OCI-LY3 (cell line): ENCODE measurements at regions not wholly inside any gene's neighbourhood (a gene's known extent, or its start where the extent isn't known, plus 50 kb on each side); places are given as distances from the start of the nearest gene placed in this dataset.
"Not testable (repeated sequence)": the region's sequence is repeated elsewhere in the genome, so short reads cannot be mapped to it uniquely, and the experiment has no call there.

Source experiments
- H2AFZ ChIP-seq: fragments of 200-600, 300-600 bp; shearing (Covaris generic); 2 replicates; pipeline ENCODE4 v1.6.0; 2014; ENCODE audit warnings: antibody characterized with exemption, low read depth, low read length
- H3K27ac ChIP-seq: fragments of 200-600, 300-600 bp; sonication (generic); 2 replicates; pipeline ENCODE4 v1.5.1; 2014; ENCODE audit warnings: mild to moderate bottlenecking, low read length, moderate library complexity, mixed read lengths
- H3K27me3 ChIP-seq: fragments of 200-600, 300-600 bp; sonication (generic); 2 replicates; pipeline ENCODE4 v1.6.1; 2014; ENCODE audit warnings: low read depth, low read length, mixed read lengths
- H3K36me3 ChIP-seq: fragments of 200-600, 300-600 bp; sonication (generic); replicated peaks from 2 replicates; pipeline ENCODE3; 2014; ENCODE audit warnings: low read depth, low read length, mixed read lengths
- H3K4me1 ChIP-seq: fragments of 300-600, 200-600 bp; sonication (generic); 2 replicates; pipeline ENCODE4 v1.6.1; 2014; ENCODE audit warnings: low read length, mixed read lengths
- H3K4me2 ChIP-seq: fragments of 200-600, 300-600 bp; sonication (generic); 2 replicates; pipeline ENCODE4 v1.6.1; 2014; ENCODE audit warnings: low read length, mixed read lengths
- H3K4me3 ChIP-seq: fragments of 300-600, 200-600 bp; sonication (generic); 2 replicates; pipeline ENCODE4 v1.5.1; 2014; ENCODE audit warnings: antibody characterized with exemption, mild to moderate bottlenecking, low read length, moderate library complexity
- H3K79me2 ChIP-seq: fragments of 300-600, 200-600 bp; shearing (Covaris generic); 2 replicates; pipeline ENCODE4 v1.6.1; 2014; ENCODE audit warnings: mild to moderate bottlenecking, low read length, mixed read lengths
- H3K9ac ChIP-seq: fragments of 300-600, 200-600 bp; shearing (Covaris generic); 2 replicates; pipeline ENCODE4 v1.6.0; 2014; ENCODE audit warnings: mild to moderate bottlenecking, low read length, moderate library complexity
- H3K9me3 ChIP-seq: fragments of 200-600, 300-600 bp; shearing (Covaris generic); 2 replicates; pipeline ENCODE4 v1.6.1; 2014; ENCODE audit warnings: low read length, mixed read lengths; ENCODE audit not compliant: insufficient read depth
- H4K20me1 ChIP-seq: fragments of 200-600, 300-600 bp; sonication (generic); 2 replicates; pipeline ENCODE4 v1.6.1; 2016; ENCODE audit warnings: low read length, mixed read lengths; ENCODE audit not compliant: insufficient read depth
- CTCF ChIP-seq: fragments of 200-600, 300-600 bp; sonication (generic); IDR thresholded peaks from 2 replicates; pipeline ENCODE4 v1.5.1; 2014; ENCODE audit warnings: antibody characterized with exemption, low read length, low read depth
- EZH2phosphoT487 ChIP-seq: fragments of 200-600 bp; shearing (Covaris generic); IDR thresholded peaks from 2 replicates; pipeline ENCODE4 v1.6.1; 2018; ENCODE audit warnings: antibody characterized with exemption, mixed run types, low read depth

- Histone ChIP-seq H3K4me1 (no peaks in the 10 kb centered on the region), H4K20me1 (no peaks in the 10 kb centered on the region), H3K9me3 (no peaks in the 10 kb centered on the region)
These were observed 245.5 kb upstream of the TCERG1L start for GRCh38 chr10:131556897-131557495.

GRCh38 chr10:131557956-131558355 is 246.4 kb upstream of the TCERG1L start:
- H3K4me2 ChIP-seq, H3K79me2 ChIP-seq, H3K9me3 ChIP-seq, H3K9ac ChIP-seq, H3K27me3 ChIP-seq, H2AFZ ChIP-seq, H3K4me1 ChIP-seq, H3K27ac ChIP-seq, H3K36me3 ChIP-seq, H4K20me1 ChIP-seq, H3K4me3 ChIP-seq: not testable (repeated sequence)

More at GRCh38 chr10:131556897-131557495, 245.5 kb upstream of the TCERG1L start:
- no peaks in the 10 kb centered on the region for H3K27me3 ChIP-seq
- no peak overlapping the region for H3K9ac ChIP-seq
- no peaks in the 10 kb centered on the region for H3K79me2 ChIP-seq
- no peak overlapping the region for H3K4me2 ChIP-seq
- TF ChIP-seq EZH2phosphoT487 (no peak), CTCF (no peak)
- no peak overlapping the region for H3K4me3 ChIP-seq
- H3K36me3 ChIP-seq: no peaks in the 10 kb centered on the region
- H3K27ac ChIP-seq: no peak overlapping the region
- H2AFZ ChIP-seq: no peak overlapping the region

GRCh38 chr10:131559450-131559911 is 248.0 kb upstream of the TCERG1L start:
- Histone ChIP-seq H3K9me3 (no peaks in the 10 kb centered on the region), H3K9ac (no peak overlapping the region), H2AFZ (no peak overlapping the region), H3K4me3 (no peak overlapping the region), H3K4me1 (no peaks in the 10 kb centered on the region), H3K27ac (no peak overlapping the region), H3K79me2 (no peaks in the 10 kb centered on the region), H3K36me3 (no peaks in the 10 kb centered on the region), H3K4me2 (no peak overlapping the region), H4K20me1 (no peaks in the 10 kb centered on the region), H3K27me3 (no peaks in the 10 kb centered on the region)
- TF ChIP-seq EZH2phosphoT487: no peak
- TF ChIP-seq CTCF: no peak

GRCh38 chr10:131560166-131560565 is 248.6 kb upstream of the TCERG1L start:
- Histone ChIP-seq H3K27ac (no peak overlapping the region), H3K4me3 (no peak overlapping the region), H3K27me3 (no peaks in the 10 kb centered on the region), H2AFZ (no peak overlapping the region), H3K9ac (no peak overlapping the region), H4K20me1 (no peaks in the 10 kb centered on the region), H3K9me3 (no peaks in the 10 kb centered on the region), H3K36me3 (no peaks in the 10 kb centered on the region), H3K79me2 (no peaks in the 10 kb centered on the region), H3K4me2 (no peak overlapping the region), H3K4me1 (no peaks in the 10 kb centered on the region)
- no peak for TF ChIP-seq EZH2phosphoT487

GRCh38 chr10:131560706-131561355 is 249.3 kb upstream of the TCERG1L start:
- Histone ChIP-seq H3K36me3 (no peaks in the 10 kb centered on the region), H3K4me1 (no peaks in the 10 kb centered on the region), H4K20me1 (no peaks in the 10 kb centered on the region), H2AFZ (no peak overlapping the region), H3K4me2 (no peak overlapping the region), H3K9me3 (no peaks in the 10 kb centered on the region), H3K9ac (no peak overlapping the region), H3K79me2 (no peaks in the 10 kb centered on the region), H3K27ac (no peak overlapping the region), H3K27me3 (no peaks in the 10 kb centered on the region), H3K4me3 (no peak overlapping the region)
- TF ChIP-seq EZH2phosphoT487: no peak
